ENCODE measurements at regions not wholly inside any gene's neighbourhood (a gene's known extent, or its start where the extent isn't known, plus 50 kb on each side); places are given as distances from the start of the nearest gene placed in this dataset.
"Not testable (repeated sequence)": the region's sequence is repeated elsewhere in the genome, so short reads cannot be mapped to it uniquely, and the experiment has no call there.

GRCh38 chr3:177340243-177340830 is 143.1 kb upstream of the TBL1XR1 start:
- FAIRE-seq, result no peak

GRCh38 chr3:177341736-177342419 is 144.6 kb upstream of the TBL1XR1 start:
- FAIRE-seq, result no peak

- no peak for FAIRE-seq
These were observed 145.9 kb upstream of the TBL1XR1 start for GRCh38 chr3:177343122-177343625.

- no peak for FAIRE-seq
These were observed 148.0 kb upstream of the TBL1XR1 start for GRCh38 chr3:177345049-177345972.

- FAIRE-seq, result no peak
These were observed 148.8 kb upstream of the TBL1XR1 start for GRCh38 chr3:177345973-177346503.

GRCh38 chr3:177346878-177347277 is 149.6 kb upstream of the TBL1XR1 start:
- no peak for FAIRE-seq

- no peak for FAIRE-seq
These were observed 150.3 kb upstream of the TBL1XR1 start for GRCh38 chr3:177347611-177348010.

- FAIRE-seq, result no peak
These were observed 151.7 kb upstream of the TBL1XR1 start for GRCh38 chr3:177348974-177349373.

GRCh38 chr3:177349384-177349783 is 152.1 kb upstream of the TBL1XR1 start:
- no peak for FAIRE-seq

- no peak for FAIRE-seq
These were observed 152.8 kb upstream of the TBL1XR1 start for GRCh38 chr3:177350121-177350520.

GRCh38 chr3:177351206-177351605 is 153.9 kb upstream of the TBL1XR1 start:
- FAIRE-seq, result no peak

GRCh38 chr3:177351757-177352158 is 154.5 kb upstream of the TBL1XR1 start:
- no peak for FAIRE-seq

GRCh38 chr3:177352424-177352823 is 155.1 kb upstream of the TBL1XR1 start:
- no peak for FAIRE-seq

GRCh38 chr3:177353140-177353539 is 155.9 kb upstream of the TBL1XR1 start:
- FAIRE-seq, result no peak

- FAIRE-seq, result not testable (repeated sequence)
These were observed 156.6 kb upstream of the TBL1XR1 start for GRCh38 chr3:177353879-177354278.

- FAIRE-seq, result no peak
These were observed 157.2 kb upstream of the TBL1XR1 start for GRCh38 chr3:177354466-177354865.

- FAIRE-seq, result no peak
These were observed 158.8 kb upstream of the TBL1XR1 start for GRCh38 chr3:177356113-177356512.

GRCh38 chr3:177356952-177357351 is 159.7 kb upstream of the TBL1XR1 start:
- no peak for FAIRE-seq

- FAIRE-seq, result no peak
These were observed 160.2 kb upstream of the TBL1XR1 start for GRCh38 chr3:177357352-177358090.

GRCh38 chr3:177358091-177358976 is 161.1 kb upstream of the TBL1XR1 start:
- FAIRE-seq, result no peak

GRCh38 chr3:177358977-177359592 is 161.8 kb upstream of the TBL1XR1 start:
- FAIRE-seq, result no peak
